BLaER1 treated with 17β-estradiol and CSF1 and Interleukin-3, amounts not matched to agents 10 nM and 100 nM (cell line): ENCODE measurements at regions not wholly inside any gene's neighbourhood (a gene's known extent, or its start where the extent isn't known, plus 50 kb on each side); places are given as distances from the start of the nearest gene placed in this dataset.
A peak's percentile ranks its signal among the peaks of the same experiment; 100 is the strongest.
"Not testable (repeated sequence)": the region's sequence is repeated elsewhere in the genome, so short reads cannot be mapped to it uniquely, and the experiment has no call there.

Experiments
- H3K27ac ChIP-seq, 11 experiments: shearing (Covaris generic); formaldehyde crosslinking; 2 replicates each; pipeline ENCODE4 v1.8.1; 2022
- H3K27me3 ChIP-seq, 11 experiments: shearing (Covaris generic); formaldehyde crosslinking; 2 replicates each; pipeline ENCODE4 v1.8.1; 2022
- H3K36me3 ChIP-seq, 11 experiments: shearing (Covaris generic); formaldehyde crosslinking; 2 replicates each; pipeline ENCODE4 v1.8.1; 2022
- H3K4me1 ChIP-seq, 10 experiments: shearing (Covaris generic); formaldehyde crosslinking; 2 replicates each; pipeline ENCODE4 v1.8.1; 2022
- H3K4me2 ChIP-seq, 11 experiments: shearing (Covaris generic); formaldehyde crosslinking; 2 replicates each; pipeline ENCODE4 v1.8.1; 2022
- H3K4me3 ChIP-seq, 10 experiments: shearing (Covaris generic); formaldehyde crosslinking; 2 replicates each; pipeline ENCODE4 v1.8.1; 2022
- H3K9ac ChIP-seq, 11 experiments: shearing (Covaris generic); formaldehyde crosslinking; 2 replicates each; pipeline ENCODE4 v1.8.1; 2022
- H3K9me3 ChIP-seq, 11 experiments: shearing (Covaris generic); formaldehyde crosslinking; replicated peaks in 1 of 11; 2 replicates each; pipeline ENCODE4 v1.8.1; 2022
- H4K20me1 ChIP-seq, 11 experiments: shearing (Covaris generic); formaldehyde crosslinking; 2 replicates each; pipeline ENCODE4 v1.8.1; 2022
- Cebpa-rat ChIP-seq, 11 experiments: shearing (Covaris generic); IDR thresholded peaks; 2 replicates each; pipeline ENCODE4 v1.8.1; 2022

DNA sequence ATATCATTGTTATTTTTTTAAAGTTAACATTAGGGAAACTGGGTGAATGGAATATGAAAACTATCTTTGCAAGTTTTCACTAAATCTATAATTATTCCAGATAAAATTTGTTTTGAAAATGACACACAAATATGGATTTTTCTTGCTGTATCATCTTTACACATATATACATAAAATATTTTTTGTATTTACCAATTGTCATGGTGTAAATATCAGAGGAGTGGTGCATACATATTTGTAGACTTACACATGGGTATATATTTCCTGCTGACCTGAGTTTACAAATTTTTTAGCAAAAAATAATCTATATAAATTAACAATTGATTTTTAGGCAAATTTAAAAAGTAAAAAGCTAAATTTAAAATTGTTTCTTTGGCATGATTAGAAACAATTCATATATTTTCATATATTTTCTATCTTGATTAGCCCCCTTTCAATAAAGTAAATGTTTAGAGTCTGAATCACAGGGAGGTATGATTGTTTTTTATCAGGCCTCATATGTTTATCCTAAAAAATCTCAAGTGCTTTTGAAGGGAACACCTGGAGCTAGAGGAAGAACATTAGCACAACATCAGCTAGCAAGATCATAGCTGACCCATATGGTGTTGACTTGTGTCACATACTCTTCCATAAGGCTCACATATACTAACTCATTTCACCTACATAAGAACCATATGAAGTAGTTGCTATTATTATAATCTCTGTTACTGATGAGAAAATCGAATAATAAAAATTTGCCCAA lies 671.8 kb upstream of the GJE1 start:
- peaks cover 0 to 5% (median 3%) of the 10 kb centered on the region in 11 experiments; a peak in 6 of 22 replicates for H3K9me3 ChIP-seq

DNA sequence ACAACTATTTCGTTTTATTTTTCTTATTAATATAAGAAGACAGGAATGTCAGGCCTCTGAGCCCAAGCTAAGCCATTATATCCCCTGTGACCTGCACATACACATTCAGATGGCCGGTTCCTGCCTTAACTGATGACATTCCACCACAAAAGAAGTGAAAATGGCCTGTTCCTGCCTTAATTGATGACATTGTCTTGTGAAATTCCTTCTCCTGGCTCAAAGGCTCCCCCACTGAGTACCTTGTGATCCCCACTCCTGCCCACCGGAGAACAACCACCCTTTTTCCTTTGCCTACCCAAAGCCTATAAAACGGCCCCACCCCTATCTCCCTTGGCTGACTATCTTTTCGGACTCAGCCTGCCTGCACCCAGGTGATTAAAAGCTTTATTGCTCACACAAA lies 672.5 kb upstream of the GJE1 start:
- not testable (repeated sequence) for H3K9ac ChIP-seq, H3K27ac ChIP-seq

More for the DNA sequence above, 671.8 kb upstream of the GJE1 start:
- no peak for TF ChIP-seq Cebpa-rat (IDR thresholded peaks at IDR 0.05)
- no peaks in the 10 kb centered on the region for H4K20me1 ChIP-seq
- H3K36me3 ChIP-seq: no peaks in the 10 kb centered on the region
- H3K27ac ChIP-seq: no peak overlapping the region
- H3K27me3 ChIP-seq: no peaks in the 10 kb centered on the region
- H3K9ac ChIP-seq: no peak overlapping the region
- peaks cover 0 to 25% (median 20%) of the 10 kb centered on the region in 10 experiments; a peak in 12 of 20 replicates for H3K4me1 ChIP-seq
- no peak overlapping the region for H3K4me3 ChIP-seq
- H3K4me2 ChIP-seq: no peak overlapping the region

DNA sequence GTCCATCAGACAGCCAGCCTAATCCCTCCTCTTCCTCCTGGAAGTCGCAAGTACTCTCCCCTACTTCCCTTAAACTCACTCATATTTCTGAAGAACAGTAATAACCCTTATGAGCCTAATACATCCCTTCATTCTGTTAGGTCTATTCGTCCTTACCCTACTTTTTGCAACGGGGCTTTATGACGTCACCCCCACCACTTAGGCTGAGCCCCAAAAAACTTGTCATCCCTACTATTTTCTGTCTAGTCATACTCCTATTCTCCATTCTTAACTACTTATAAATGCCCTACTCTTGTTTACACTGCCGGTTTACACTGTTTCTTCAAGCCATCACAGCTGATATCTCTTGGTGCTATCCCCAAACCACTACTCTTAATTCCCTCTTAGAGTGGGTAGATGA lies 674.7 kb upstream of the GJE1 start:
- not testable (repeated sequence) for H3K27ac ChIP-seq, H3K9ac ChIP-seq, H3K4me2 ChIP-seq, H3K9me3 ChIP-seq, H3K4me3 ChIP-seq, H3K27me3 ChIP-seq, H3K4me1 ChIP-seq, H4K20me1 ChIP-seq, H3K36me3 ChIP-seq

More for the DNA sequence above, 672.5 kb upstream of the GJE1 start:
- not testable (repeated sequence) for H4K20me1 ChIP-seq, H3K36me3 ChIP-seq, H3K9me3 ChIP-seq, H3K27me3 ChIP-seq, H3K4me2 ChIP-seq, H3K4me3 ChIP-seq
- H3K4me1 ChIP-seq: peaks cover 0 to 22% (median 20%) of the 10 kb centered on the region in 10 experiments; a peak in 12 of 20 replicates

DNA sequence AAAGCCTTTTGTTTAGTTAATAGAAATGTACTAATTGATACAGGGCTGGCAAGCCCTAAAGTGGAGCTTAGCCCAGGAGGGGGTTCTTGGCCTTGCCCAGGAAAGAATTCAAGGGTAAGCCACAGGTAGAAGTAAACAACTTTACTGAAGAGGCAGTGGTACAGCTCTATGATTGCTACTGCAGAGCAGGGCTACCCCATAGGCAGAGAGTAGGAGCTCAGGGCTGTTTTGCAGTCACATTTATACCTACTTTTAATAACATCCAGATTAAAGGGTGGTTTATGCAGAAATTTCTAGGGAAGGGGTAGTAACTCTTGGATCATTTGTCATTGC lies 680.4 kb upstream of the GJE1 start:
- Histone ChIP-seq H3K27me3 (no peaks in the 10 kb centered on the region), H3K4me1 (peaks cover 7 to 16% (median 10%) of the 10 kb centered on the region in 10 experiments; a peak in 19 of 20 replicates), H3K27ac (no peak overlapping the region), H4K20me1 (no peaks in the 10 kb centered on the region), H3K4me2 (no peak overlapping the region), H3K36me3 (no peaks in the 10 kb centered on the region), H3K9ac (no peak overlapping the region), H3K9me3 (peaks cover 0 to 3% (median 0%) of the 10 kb centered on the region in 11 experiments; a peak in 3 of 22 replicates), H3K4me3 (no peak overlapping the region)
- TF ChIP-seq Cebpa-rat (IDR thresholded peaks at IDR 0.05): no peak

DNA sequence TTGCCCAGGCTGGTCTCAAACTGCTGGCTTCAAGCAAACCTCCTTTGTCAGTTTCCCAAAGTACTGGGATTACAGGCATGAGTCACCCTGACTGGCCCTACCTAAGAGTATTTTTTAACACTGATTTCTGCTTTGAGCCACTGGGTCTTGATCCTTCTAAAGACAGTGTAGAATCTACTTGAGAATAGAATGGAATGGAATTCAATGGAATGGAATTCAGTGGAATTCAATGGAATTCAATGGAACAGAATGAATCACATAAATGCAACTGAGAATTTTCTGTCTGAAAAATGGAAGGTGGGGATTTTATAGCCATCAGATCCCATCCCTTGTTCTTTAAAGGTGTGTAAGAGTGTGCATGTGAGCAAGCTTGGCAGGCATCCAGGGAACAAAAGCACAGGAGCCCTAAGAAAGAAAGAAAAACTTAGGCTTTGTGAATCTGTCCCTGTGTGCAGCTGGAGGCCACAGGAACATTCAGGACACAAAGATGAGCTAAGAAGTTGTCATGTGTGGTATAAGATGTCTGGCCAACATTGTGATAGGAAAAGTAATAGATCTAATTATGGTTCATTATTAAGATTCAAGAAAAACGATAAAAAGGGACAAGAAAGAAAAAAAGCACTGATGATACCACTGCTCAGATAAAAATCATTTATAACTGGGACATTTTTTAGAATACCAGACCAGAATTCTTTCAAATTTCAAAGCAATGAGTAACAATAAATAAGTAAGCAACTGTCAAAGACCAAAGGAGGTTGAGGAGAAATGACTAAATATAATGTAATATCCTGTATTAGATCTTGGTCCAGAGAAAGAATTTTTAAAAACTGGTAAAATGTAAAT lies 681.0 kb upstream of the GJE1 start:
- H4K20me1 ChIP-seq: no peaks in the 10 kb centered on the region
- H3K27me3 ChIP-seq: no peaks in the 10 kb centered on the region
- H3K9me3 ChIP-seq: peaks cover 0 to 3% (median 0%) of the 10 kb centered on the region in 11 experiments; a peak in 3 of 22 replicates
- peaks cover 7 to 16% (median 10%) of the 10 kb centered on the region in 10 experiments; a peak in 19 of 20 replicates for H3K4me1 ChIP-seq
- TF ChIP-seq Cebpa-rat (IDR thresholded peaks at IDR 0.05): no peak
- no peak overlapping the region for H3K4me3 ChIP-seq
- peak overlapping the region in 9 of 11 experiments; percentile 10 to 60 (median 42); a peak in 9 of 22 replicates for H3K4me2 ChIP-seq
- peak overlapping the region in 1 of 11 experiments; percentile 30; a peak in 1 of 22 replicates for H3K27ac ChIP-seq
- no peaks in the 10 kb centered on the region for H3K36me3 ChIP-seq
- no peak overlapping the region for H3K9ac ChIP-seq

DNA sequence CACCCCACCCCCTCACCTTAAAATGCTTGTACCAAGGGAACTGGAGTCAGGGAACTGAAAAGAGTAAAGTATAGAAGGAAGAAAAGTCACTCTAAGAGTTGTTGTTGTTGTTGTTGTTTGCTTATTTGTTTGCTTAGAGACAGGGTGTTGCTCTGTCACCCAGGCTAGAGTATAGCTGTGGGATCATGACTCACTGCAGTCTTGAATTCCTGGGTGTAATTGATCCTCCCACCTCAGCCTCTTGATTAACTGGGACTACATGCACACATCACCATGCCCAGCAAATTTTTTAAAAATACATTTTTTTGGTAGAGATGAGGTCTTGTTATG lies 681.6 kb upstream of the GJE1 start:
- H3K9ac ChIP-seq: no peak overlapping the region
- peak overlapping the region in 10 of 11 experiments; percentile 6 to 60 (median 38); a peak in 16 of 22 replicates for H3K4me2 ChIP-seq
- peak overlapping the region in 2 of 11 experiments; percentile 12 to 30; a peak in 2 of 22 replicates for H3K27ac ChIP-seq
- no peaks in the 10 kb centered on the region for H3K27me3 ChIP-seq
- H3K4me3 ChIP-seq: no peak overlapping the region
- TF ChIP-seq Cebpa-rat (IDR thresholded peaks at IDR 0.05): no peak
- peaks cover 0 to 3% (median 0%) of the 10 kb centered on the region in 11 experiments; a peak in 3 of 22 replicates for H3K9me3 ChIP-seq
- peaks cover 7 to 16% (median 10%) of the 10 kb centered on the region in 10 experiments; a peak in 19 of 20 replicates for H3K4me1 ChIP-seq
- no peaks in the 10 kb centered on the region for H4K20me1 ChIP-seq
- H3K36me3 ChIP-seq: no peaks in the 10 kb centered on the region

DNA sequence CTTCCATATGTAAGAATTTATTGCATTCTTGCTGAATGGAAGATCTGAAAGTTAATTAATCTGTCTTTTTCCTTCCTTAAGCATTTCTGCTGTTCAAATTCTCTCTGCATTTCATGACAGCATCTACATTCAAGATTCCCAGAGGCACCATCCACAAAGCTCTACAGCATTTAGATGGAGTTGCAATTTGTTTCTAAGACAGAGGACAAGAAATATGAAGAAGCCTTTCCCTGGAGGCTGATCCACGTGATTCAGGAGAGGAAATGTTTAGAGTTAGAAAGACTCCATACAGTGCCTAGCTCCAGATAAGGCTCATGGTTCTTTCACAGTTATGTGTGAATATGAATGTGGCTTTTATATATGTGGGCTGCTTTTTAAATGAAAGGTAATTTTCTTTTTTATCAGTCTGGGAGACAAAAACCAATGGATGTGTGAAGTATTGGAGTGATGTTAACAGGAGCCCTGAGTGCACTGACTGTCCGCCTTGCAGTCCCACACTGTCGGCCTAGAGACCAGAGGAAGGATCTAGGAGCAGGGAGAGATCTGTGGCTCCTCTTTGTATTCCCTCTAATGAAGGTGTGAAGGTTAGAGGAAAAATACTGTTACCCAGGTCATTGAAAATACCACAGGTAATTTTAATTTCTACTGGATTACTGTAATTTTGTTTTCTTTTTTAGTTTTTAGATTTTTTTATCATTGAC lies 686.6 kb upstream of the GJE1 start:
- H3K36me3 ChIP-seq: no peaks in the 10 kb centered on the region
- no peak overlapping the region for H3K4me3 ChIP-seq
- no peak overlapping the region for H3K9ac ChIP-seq
- H3K4me1 ChIP-seq: peaks cover 5 to 9% (median 6%) of the 10 kb centered on the region in 10 experiments; a peak in 19 of 20 replicates
- no peak overlapping the region for H3K4me2 ChIP-seq
- H4K20me1 ChIP-seq: no peaks in the 10 kb centered on the region
- peaks cover 0 to 3% (median 0%) of the 10 kb centered on the region in 11 experiments; a peak in 3 of 22 replicates for H3K9me3 ChIP-seq
- H3K27me3 ChIP-seq: no peaks in the 10 kb centered on the region
- no peak for TF ChIP-seq Cebpa-rat (IDR thresholded peaks at IDR 0.05)
- no peak overlapping the region for H3K27ac ChIP-seq

DNA sequence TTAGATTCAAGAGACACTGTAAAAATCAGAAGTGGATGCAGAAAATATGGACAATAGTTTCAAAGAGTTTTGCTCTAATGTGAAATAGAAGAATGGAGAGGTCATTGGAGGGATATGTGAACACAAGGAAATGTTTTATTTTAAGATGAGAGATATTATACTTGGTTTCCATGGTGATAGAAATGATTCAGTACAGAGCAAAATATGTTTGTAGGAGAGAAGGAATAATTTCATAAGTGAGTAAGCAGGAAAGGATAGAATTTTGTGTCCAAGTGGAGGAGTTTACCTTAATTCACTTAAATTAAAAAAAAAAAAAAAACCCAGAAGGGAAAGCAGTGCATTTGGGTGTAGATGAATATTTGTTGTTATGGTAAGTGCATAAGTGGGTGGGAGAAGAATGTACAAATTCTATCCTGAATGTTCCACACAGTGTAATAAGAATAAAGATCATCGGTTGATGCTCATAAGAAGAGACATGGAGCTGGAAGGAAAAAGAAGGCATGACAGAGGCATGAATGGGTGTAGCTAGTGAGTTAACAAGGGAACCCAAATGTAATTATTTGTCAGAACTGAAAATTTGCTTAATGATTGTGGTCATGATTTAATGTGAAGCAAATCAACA lies 688.9 kb upstream of the GJE1 start:
- Histone ChIP-seq H3K9me3 (peaks cover 0 to 3% (median 0%) of the 10 kb centered on the region in 11 experiments; a peak in 1 of 22 replicates), H3K36me3 (no peaks in the 10 kb centered on the region), H3K4me2 (no peak overlapping the region)

More for the DNA sequence above, 688.9 kb upstream of the GJE1 start:
- no peak overlapping the region for H3K4me3 ChIP-seq
- no peak for TF ChIP-seq Cebpa-rat (IDR thresholded peaks at IDR 0.05)
- no peak overlapping the region for H3K27ac ChIP-seq
- H3K27me3 ChIP-seq: no peaks in the 10 kb centered on the region
- H3K4me1 ChIP-seq: no peaks in the 10 kb centered on the region
- no peak overlapping the region for H3K9ac ChIP-seq
- H4K20me1 ChIP-seq: no peaks in the 10 kb centered on the region
